Bronchial epithelial cell (primary cell): ENCODE measurements at regions not wholly inside any gene's neighbourhood (a gene's known extent, or its start where the extent isn't known, plus 50 kb on each side); places are given as distances from the start of the nearest gene placed in this dataset.

ENCODE experiments used
- DNase-seq: peaks from one replicate; pipeline ENCODE4 v3.0.0-alpha.2; 2010; ENCODE audit warnings: low read depth
- FAIRE-seq: peaks from 2 replicates; lab custom pipeline; 2011; peaks lifted over from hg19 to GRCh38; lab: Jason Lieb, UNC
- H3K27me3 ChIP-seq: 2 replicates; pipeline ENCODE4 v1.5.1; 2011; ENCODE audit warnings: low read length; ENCODE audit not compliant: control insufficient read depth, insufficient read depth
- H3K36me3 ChIP-seq: 2 replicates; pipeline ENCODE4 v1.5.1; 2011; ENCODE audit warnings: low read length; ENCODE audit not compliant: control insufficient read depth, insufficient read depth
- H3K4me3 ChIP-seq: 2 replicates; pipeline ENCODE4 v1.5.1; 2011; ENCODE audit warnings: mild to moderate bottlenecking, low read depth, low read length, control low read depth
- TF ChIP-seq, protein P1 (sequence below): IDR thresholded peaks from 2 replicates; pipeline ENCODE4 v1.5.1; 2011; ENCODE audit warnings: mild to moderate bottlenecking, moderate library complexity, low read length, control low read depth, inconsistent platforms; ENCODE audit not compliant: insufficient read depth, severe bottlenecking

DNA sequence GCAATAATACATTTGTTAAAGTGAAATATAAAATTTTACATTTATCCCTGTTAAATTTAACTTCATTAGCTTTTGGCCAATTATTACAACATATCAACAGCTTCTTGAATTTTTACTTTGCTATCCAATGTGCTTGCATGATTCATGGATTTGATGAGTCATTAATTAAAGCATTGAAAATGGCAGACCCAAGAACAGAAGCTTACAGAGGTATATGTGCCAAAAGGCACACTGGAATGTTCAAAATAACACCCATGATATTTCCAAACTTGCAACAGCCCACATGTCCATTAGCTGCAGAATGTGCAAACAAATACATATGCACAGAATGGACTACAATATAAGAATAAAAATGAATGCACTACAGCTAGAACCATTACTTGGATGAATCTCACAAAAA is 76.4 kb upstream of the MAN1A2 start:
- FAIRE-seq: no peak
- no peaks in the 10 kb centered on the region for H3K36me3 ChIP-seq
- TF ChIP-seq, protein P1, sequence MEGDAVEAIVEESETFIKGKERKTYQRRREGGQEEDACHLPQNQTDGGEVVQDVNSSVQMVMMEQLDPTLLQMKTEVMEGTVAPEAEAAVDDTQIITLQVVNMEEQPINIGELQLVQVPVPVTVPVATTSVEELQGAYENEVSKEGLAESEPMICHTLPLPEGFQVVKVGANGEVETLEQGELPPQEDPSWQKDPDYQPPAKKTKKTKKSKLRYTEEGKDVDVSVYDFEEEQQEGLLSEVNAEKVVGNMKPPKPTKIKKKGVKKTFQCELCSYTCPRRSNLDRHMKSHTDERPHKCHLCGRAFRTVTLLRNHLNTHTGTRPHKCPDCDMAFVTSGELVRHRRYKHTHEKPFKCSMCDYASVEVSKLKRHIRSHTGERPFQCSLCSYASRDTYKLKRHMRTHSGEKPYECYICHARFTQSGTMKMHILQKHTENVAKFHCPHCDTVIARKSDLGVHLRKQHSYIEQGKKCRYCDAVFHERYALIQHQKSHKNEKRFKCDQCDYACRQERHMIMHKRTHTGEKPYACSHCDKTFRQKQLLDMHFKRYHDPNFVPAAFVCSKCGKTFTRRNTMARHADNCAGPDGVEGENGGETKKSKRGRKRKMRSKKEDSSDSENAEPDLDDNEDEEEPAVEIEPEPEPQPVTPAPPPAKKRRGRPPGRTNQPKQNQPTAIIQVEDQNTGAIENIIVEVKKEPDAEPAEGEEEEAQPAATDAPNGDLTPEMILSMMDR: no peak
- H3K4me3 ChIP-seq: no peak overlapping the region
- no peaks in the 10 kb centered on the region for H3K27me3 ChIP-seq
- peak; percentile 85 for DNase-seq

- Histone ChIP-seq H3K4me3 (no peak overlapping the region), H3K36me3 (no peaks in the 10 kb centered on the region), H3K27me3 (no peaks in the 10 kb centered on the region)
- TF ChIP-seq, protein P1: no peak
- FAIRE-seq (no peak), DNase-seq (no peak)
Observed at GRCh38 chr1:117289316-117289870, 77.9 kb upstream of the MAN1A2 start.

DNA sequence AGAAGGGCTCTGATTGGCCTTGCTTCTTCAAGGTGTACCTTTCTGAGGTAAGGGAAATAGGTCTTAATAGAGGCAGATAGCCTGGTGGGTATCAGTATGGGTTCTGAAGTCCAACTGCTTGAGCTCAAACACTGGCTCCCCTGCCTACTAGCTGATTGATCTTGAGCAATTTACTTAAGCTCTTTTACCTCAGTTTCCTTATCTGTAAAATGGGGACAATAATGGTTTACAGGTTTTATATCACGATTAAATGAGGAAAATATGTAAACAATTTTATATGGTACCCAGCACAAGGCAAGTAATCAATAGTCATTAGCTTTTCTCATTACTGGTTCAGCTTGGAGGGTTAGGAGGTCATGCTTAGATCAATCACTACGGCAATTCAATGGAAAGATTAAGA is 75.8 kb upstream of the VTCN1 start:
- Histone ChIP-seq H3K36me3 (no peaks in the 10 kb centered on the region), H3K27me3 (no peaks in the 10 kb centered on the region), H3K4me3 (no peak overlapping the region)
- FAIRE-seq (no peak), DNase-seq (no peak)
- TF ChIP-seq, protein P1: no peak

DNA sequence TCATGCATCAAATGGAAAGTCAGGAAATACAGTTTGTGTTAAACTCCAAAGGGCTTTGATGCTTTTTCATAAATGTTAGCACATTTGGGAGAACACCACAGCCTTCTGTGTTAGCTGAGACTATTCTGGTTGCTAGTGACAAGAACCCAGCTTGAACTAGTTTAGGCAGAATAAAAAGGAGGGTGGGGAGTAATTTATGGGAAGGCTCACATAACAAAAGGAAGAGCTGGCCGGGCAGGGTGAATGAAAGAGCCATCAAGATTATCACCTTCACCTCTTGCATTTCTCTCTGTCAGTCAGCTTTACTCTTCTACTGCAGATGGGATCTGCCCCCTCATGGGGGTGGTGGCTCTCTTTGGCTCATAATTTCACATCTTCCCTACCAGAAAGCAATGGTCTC is 75.4 kb upstream of the VTCN1 start:
- H3K27me3 ChIP-seq: no peaks in the 10 kb centered on the region
- H3K36me3 ChIP-seq: no peaks in the 10 kb centered on the region
- TF ChIP-seq, protein P1: no peak
- DNase-seq: no peak
- FAIRE-seq: no peak
- no peak overlapping the region for H3K4me3 ChIP-seq

DNA sequence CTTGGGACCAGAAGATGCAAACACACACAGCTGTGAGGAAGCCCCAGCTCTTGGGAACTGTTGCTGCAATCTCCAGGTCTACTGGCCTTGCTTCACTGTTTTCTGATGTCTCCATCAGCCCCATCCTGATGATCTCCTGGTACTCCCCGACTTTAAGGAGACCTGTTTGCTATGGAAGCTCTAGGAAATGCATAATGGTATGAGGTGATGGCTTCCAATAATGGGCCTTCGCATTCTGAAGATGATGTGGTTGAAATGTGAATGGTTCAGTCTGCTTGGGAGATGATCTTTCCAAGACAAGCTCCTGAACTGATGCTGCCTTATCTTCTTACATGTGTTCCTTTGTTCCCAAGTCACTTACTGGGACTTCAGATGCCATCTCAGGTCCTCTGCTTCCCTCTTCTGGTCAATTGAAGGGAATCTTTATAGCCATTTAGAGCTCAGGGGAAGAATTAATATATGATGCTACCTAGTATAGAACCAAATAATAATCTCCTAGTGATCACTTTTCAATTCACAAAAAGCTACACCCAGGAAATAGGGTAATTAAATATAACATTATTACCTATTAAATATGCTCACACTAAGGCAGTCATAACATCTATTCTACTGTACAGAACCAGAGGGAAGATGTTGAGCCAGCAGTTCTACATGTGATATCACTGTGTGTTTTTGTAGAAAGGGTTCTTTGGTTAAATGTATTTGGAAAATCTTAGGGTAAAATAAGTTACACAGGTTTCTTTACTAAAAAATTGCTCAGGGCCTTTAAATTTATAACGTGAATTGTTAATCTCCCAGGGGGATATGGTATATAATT is 73.9 kb upstream of the VTCN1 start:
- FAIRE-seq: peak; percentile 68
- peak; percentile 72 for DNase-seq
- TF ChIP-seq, protein P1: peak; percentile 58
- no peaks in the 10 kb centered on the region for H3K27me3 ChIP-seq
- H3K4me3 ChIP-seq: no peak overlapping the region
- no peaks in the 10 kb centered on the region for H3K36me3 ChIP-seq
